Testis (tissue), 2 donors: ENCODE measurements at regions not wholly inside any gene's neighbourhood (a gene's known extent, or its start where the extent isn't known, plus 50 kb on each side); places are given as distances from the start of the nearest gene placed in this dataset.

ENCODE experiments used
- CTCF ChIP-seq, 3 experiments: fragments of 450-650 bp in 2 of 3; fragments of 200-600 bp in 1 of 3; sonication (generic) in 1 of 3; IDR thresholded peaks; one replicate each; pipeline ENCODE4 v1.5.1; 2016 to 2019; ENCODE audit warnings: antibody characterized with exemption in 3 of 3, mild to moderate bottlenecking in 2 of 3, moderate library complexity in 1 of 3
- POLR2A ChIP-seq: fragments of 450-650 bp; IDR thresholded peaks from one replicate; pipeline ENCODE4 v1.6.1; 2017; ENCODE audit warnings: antibody characterized with exemption, mild to moderate bottlenecking, moderate library complexity

- no peak for TF ChIP-seq POLR2A
- TF ChIP-seq CTCF (IDR thresholded peaks at IDR 0.05) = no peak
Measured at GRCh38 chr11:97247601-97248000, 857.8 kb downstream of the JRKL start.
